ENCODE measurements at regions not wholly inside any gene's neighbourhood (a gene's known extent, or its start where the extent isn't known, plus 50 kb on each side); places are given as distances from the start of the nearest gene placed in this dataset.
A peak's percentile ranks its signal among the peaks of the same experiment; 100 is the strongest.

DNA sequence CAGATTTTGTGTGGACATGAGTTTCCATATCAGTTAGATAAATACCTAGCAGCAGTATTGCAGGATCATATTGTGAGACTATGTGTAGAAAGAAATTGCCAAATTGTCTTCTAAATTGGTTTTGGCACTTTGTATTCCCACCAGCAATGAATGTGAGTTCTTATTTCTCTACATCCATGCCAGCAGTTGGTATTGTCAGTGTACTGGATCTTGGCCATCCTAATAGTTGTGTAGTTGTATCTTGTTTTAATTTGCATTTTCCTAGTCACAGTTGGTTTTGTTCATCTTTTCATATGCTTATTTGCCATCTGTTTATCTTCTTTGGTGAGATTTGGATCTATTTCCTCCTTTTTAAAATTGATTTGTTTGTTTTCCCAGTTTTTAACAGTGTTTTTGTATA lies 154.7 kb upstream of the HCRTR2 start:
- no peak overlapping the region for H2AK5ac ChIP-seq (ENCODE audit: low read length, severe bottlenecking)
- H3K14ac ChIP-seq (ENCODE audit: low read length in 2 of 2) = no peak overlapping the region
- no peak overlapping the region for H4K8ac ChIP-seq (ENCODE audit: low read length)
- H2BK15ac ChIP-seq (ENCODE audit: low read depth, poor library complexity, severe bottlenecking) = no peak overlapping the region
- H3K9ac ChIP-seq (ENCODE audit: low read length) = no peak overlapping the region
- no peak overlapping the region for H2AFZ ChIP-seq (ENCODE audit: low read depth, low read length)
- no peak overlapping the region for H4K91ac ChIP-seq (ENCODE audit: low read length)
- DNase-seq = no peak
- H3K9me3 ChIP-seq (ENCODE audit: control insufficient read depth, low read length) = no peaks in the 10 kb centered on the region
- H2BK12ac ChIP-seq (ENCODE audit: low read length in 2 of 2) = no peak overlapping the region
- H3K79me1 ChIP-seq (replicated peaks; ENCODE audit: low read length, poor library complexity, severe bottlenecking) = no peaks in the 10 kb centered on the region
- no peak overlapping the region for H3K18ac ChIP-seq (ENCODE audit: low read depth in 1 of 2, low read length in 2 of 2)
- no peak overlapping the region for H3K4ac ChIP-seq (ENCODE audit: low read depth in 1 of 2, low read length in 2 of 2)
- no peak overlapping the region for H3K4me3 ChIP-seq (ENCODE audit: insufficient read depth in 1 of 2, low read depth in 1 of 2, low read length in 2 of 2)
- H3K27me3 ChIP-seq (ENCODE audit: control insufficient read depth in 1 of 2, insufficient read depth in 1 of 2, low read length in 2 of 2) = no peaks in the 10 kb centered on the region
- H2BK5ac ChIP-seq (ENCODE audit: low read depth, low read length, poor library complexity, severe bottlenecking) = no peak overlapping the region
- H3K4me1 ChIP-seq (ENCODE audit: control insufficient read depth, insufficient read depth, low read depth, low read length) = no peaks in the 10 kb centered on the region
- H3K4me2 ChIP-seq (ENCODE audit: low read length, poor library complexity, severe bottlenecking) = no peak overlapping the region
- no peak overlapping the region for H3K23ac ChIP-seq (ENCODE audit: low read length in 2 of 2)
- no peak overlapping the region for H3K27ac ChIP-seq (ENCODE audit: low read length, poor library complexity, severe bottlenecking)
- H2BK120ac ChIP-seq (ENCODE audit: low read depth, low read length) = no peak overlapping the region
- no peaks in the 10 kb centered on the region for H3K36me3 ChIP-seq (ENCODE audit: control insufficient read depth in 1 of 2, insufficient read depth in 2 of 2, low read depth in 1 of 2, low read length in 2 of 2)

DNA sequence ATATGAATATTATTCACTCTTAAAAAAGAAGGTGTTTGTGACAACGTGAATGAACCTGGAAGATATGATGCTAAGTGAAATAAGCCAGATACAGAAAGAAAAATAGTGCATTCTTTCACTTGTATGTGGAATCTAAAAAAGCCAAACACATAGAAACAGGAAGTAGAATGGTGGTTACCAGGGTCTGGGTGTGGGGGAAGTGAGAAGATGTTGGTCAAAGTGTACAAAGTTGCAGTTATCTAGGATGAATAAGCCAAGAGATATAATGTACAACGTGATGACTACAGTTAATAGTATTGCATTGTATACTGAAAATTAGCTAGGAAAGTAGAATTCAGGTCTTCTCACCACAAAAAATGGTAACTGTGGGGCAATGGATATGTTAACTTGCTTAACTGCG lies 151.1 kb upstream of the HCRTR2 start:
- no peak overlapping the region for H3K4ac ChIP-seq (ENCODE audit: low read depth in 1 of 2, low read length in 2 of 2)
- 81% methylated on average over 1 of the region's 3 CpGs for whole genome bisulfite sequencing
- no peak overlapping the region for H4K8ac ChIP-seq (ENCODE audit: low read length)
- no peak overlapping the region for H3K4me3 ChIP-seq (ENCODE audit: insufficient read depth in 1 of 2, low read depth in 1 of 2, low read length in 2 of 2)
- DNase-seq = no peak
- no peak overlapping the region for H2BK5ac ChIP-seq (ENCODE audit: low read depth, low read length, poor library complexity, severe bottlenecking)
- no peak overlapping the region for H4K91ac ChIP-seq (ENCODE audit: low read length)
- no peak overlapping the region for H2AK5ac ChIP-seq (ENCODE audit: low read length, severe bottlenecking)
- no peak overlapping the region for H3K27ac ChIP-seq (ENCODE audit: low read length, poor library complexity, severe bottlenecking)
- H3K9me3 ChIP-seq (ENCODE audit: control insufficient read depth, low read length) = no peaks in the 10 kb centered on the region
- H3K4me1 ChIP-seq (ENCODE audit: control insufficient read depth, insufficient read depth, low read depth, low read length) = no peaks in the 10 kb centered on the region
- no peak overlapping the region for H2BK12ac ChIP-seq (ENCODE audit: low read length in 2 of 2)
- H3K9ac ChIP-seq (ENCODE audit: low read length) = no peak overlapping the region
- H3K14ac ChIP-seq (ENCODE audit: low read length in 2 of 2) = no peak overlapping the region
- H3K18ac ChIP-seq (ENCODE audit: low read depth in 1 of 2, low read length in 2 of 2) = no peak overlapping the region
- H3K79me1 ChIP-seq (replicated peaks; ENCODE audit: low read length, poor library complexity, severe bottlenecking) = no peaks in the 10 kb centered on the region
- no peaks in the 10 kb centered on the region for H3K36me3 ChIP-seq (ENCODE audit: control insufficient read depth in 1 of 2, insufficient read depth in 2 of 2, low read depth in 1 of 2, low read length in 2 of 2)
- no peaks in the 10 kb centered on the region for H3K27me3 ChIP-seq (ENCODE audit: control insufficient read depth in 1 of 2, insufficient read depth in 1 of 2, low read length in 2 of 2)
- H2BK120ac ChIP-seq (ENCODE audit: low read depth, low read length) = no peak overlapping the region
- H3K23ac ChIP-seq (ENCODE audit: low read length in 2 of 2) = no peak overlapping the region
- H2AFZ ChIP-seq (ENCODE audit: low read depth, low read length) = no peak overlapping the region
- H2BK15ac ChIP-seq (ENCODE audit: low read depth, poor library complexity, severe bottlenecking) = no peak overlapping the region
- no peak overlapping the region for H3K4me2 ChIP-seq (ENCODE audit: low read length, poor library complexity, severe bottlenecking)

DNA sequence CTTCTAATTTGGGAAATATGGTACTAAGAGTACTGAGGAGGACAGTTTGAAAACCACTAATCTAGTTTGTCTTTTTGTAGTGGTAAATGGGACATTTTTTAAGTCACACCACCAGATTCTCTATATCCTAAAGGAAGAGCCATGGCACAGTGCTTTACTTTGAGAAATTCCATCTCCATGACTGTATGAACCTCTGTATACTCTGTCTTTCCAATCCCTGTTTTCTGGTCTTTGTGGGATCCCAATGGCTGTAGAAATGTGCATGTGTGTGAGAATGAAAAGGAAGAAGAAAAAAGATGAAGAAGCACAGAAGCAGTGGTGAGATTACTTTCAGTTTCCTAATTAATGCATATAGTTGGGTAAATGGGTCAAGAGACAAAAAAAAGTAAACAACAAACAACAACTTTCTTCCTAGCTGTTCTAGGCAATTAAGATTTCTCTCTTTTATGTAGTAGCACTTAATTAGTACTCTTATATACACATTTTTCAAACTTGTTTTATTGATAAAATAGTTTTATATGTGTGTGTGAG lies 141.2 kb upstream of the HCRTR2 start:
- Histone ChIP-seq H3K4me2 (ENCODE audit: low read length, poor library complexity, severe bottlenecking) (no peak overlapping the region), H2AK5ac (ENCODE audit: low read length, severe bottlenecking) (no peak overlapping the region), H4K8ac (ENCODE audit: low read length) (no peak overlapping the region), H2BK15ac (ENCODE audit: low read depth, poor library complexity, severe bottlenecking) (no peak overlapping the region), H2BK120ac (ENCODE audit: low read depth, low read length) (no peak overlapping the region), H2BK5ac (ENCODE audit: low read depth, low read length, poor library complexity, severe bottlenecking) (no peak overlapping the region), H3K9ac (ENCODE audit: low read length) (no peak overlapping the region), H3K79me1 (replicated peaks; ENCODE audit: low read length, poor library complexity, severe bottlenecking) (no peaks in the 10 kb centered on the region), H2BK12ac (ENCODE audit: low read length in 2 of 2) (no peak overlapping the region), H2AFZ (ENCODE audit: low read depth, low read length) (no peak overlapping the region), H3K4me1 (ENCODE audit: control insufficient read depth, insufficient read depth, low read depth, low read length) (no peaks in the 10 kb centered on the region), H3K9me3 (ENCODE audit: control insufficient read depth, low read length) (no peaks in the 10 kb centered on the region), H4K91ac (ENCODE audit: low read length) (no peak overlapping the region), H3K4me3 (ENCODE audit: insufficient read depth in 1 of 2, low read depth in 1 of 2, low read length in 2 of 2) (no peak overlapping the region), H3K14ac (ENCODE audit: low read length in 2 of 2) (no peak overlapping the region), H3K27me3 (ENCODE audit: control insufficient read depth in 1 of 2, insufficient read depth in 1 of 2, low read length in 2 of 2) (no peaks in the 10 kb centered on the region), H3K4ac (ENCODE audit: low read depth in 1 of 2, low read length in 2 of 2) (no peak overlapping the region), H3K36me3 (ENCODE audit: control insufficient read depth in 1 of 2, insufficient read depth in 2 of 2, low read depth in 1 of 2, low read length in 2 of 2) (no peaks in the 10 kb centered on the region), H3K23ac (ENCODE audit: low read length in 2 of 2) (no peak overlapping the region), H3K18ac (ENCODE audit: low read depth in 1 of 2, low read length in 2 of 2) (no peak overlapping the region), H3K27ac (ENCODE audit: low read length, poor library complexity, severe bottlenecking) (no peak overlapping the region)
- peak; percentile 65 for DNase-seq

DNA sequence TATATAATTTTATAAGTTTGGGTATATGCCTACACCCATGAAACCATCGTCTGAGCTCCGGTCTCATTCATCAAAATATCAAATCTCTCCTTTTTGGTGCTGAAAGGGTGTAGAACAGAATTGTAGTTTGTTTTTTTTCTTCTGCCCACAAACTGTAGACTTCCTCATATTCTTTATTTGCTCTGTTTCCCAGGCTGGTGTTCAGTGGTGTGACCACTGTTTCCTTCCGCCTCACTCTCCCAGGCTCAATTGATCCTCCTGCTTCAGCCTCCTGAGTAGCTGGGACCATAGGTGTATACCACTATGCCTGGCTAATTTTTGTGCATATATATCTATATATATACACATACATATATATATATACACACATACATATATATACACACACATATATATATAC lies 139.6 kb upstream of the HCRTR2 start:
- no peak overlapping the region for H2AK5ac ChIP-seq (ENCODE audit: low read length, severe bottlenecking)
- H3K27ac ChIP-seq (ENCODE audit: low read length, poor library complexity, severe bottlenecking) = no peak overlapping the region
- H4K91ac ChIP-seq (ENCODE audit: low read length) = no peak overlapping the region
- no peak for DNase-seq
- H3K27me3 ChIP-seq (ENCODE audit: control insufficient read depth in 1 of 2, insufficient read depth in 1 of 2, low read length in 2 of 2) = no peaks in the 10 kb centered on the region
- H3K4me2 ChIP-seq (ENCODE audit: low read length, poor library complexity, severe bottlenecking) = no peak overlapping the region
- H3K36me3 ChIP-seq (ENCODE audit: control insufficient read depth in 1 of 2, insufficient read depth in 2 of 2, low read depth in 1 of 2, low read length in 2 of 2) = no peaks in the 10 kb centered on the region
- H2AFZ ChIP-seq (ENCODE audit: low read depth, low read length) = no peak overlapping the region
- H2BK5ac ChIP-seq (ENCODE audit: low read depth, low read length, poor library complexity, severe bottlenecking) = no peak overlapping the region
- WGBS = 100% methylated on average over 1 of the region's 3 CpGs
- no peak overlapping the region for H3K14ac ChIP-seq (ENCODE audit: low read length in 2 of 2)
- H3K4me1 ChIP-seq (ENCODE audit: control insufficient read depth, insufficient read depth, low read depth, low read length) = no peaks in the 10 kb centered on the region
- no peak overlapping the region for H4K8ac ChIP-seq (ENCODE audit: low read length)
- H3K4ac ChIP-seq (ENCODE audit: low read depth in 1 of 2, low read length in 2 of 2) = no peak overlapping the region
- H3K79me1 ChIP-seq (replicated peaks; ENCODE audit: low read length, poor library complexity, severe bottlenecking) = no peaks in the 10 kb centered on the region
- no peak overlapping the region for H3K23ac ChIP-seq (ENCODE audit: low read length in 2 of 2)
- H2BK15ac ChIP-seq (ENCODE audit: low read depth, poor library complexity, severe bottlenecking) = no peak overlapping the region
- no peak overlapping the region for H2BK120ac ChIP-seq (ENCODE audit: low read depth, low read length)
- no peak overlapping the region for H3K9ac ChIP-seq (ENCODE audit: low read length)
- no peak overlapping the region for H3K18ac ChIP-seq (ENCODE audit: low read depth in 1 of 2, low read length in 2 of 2)
- H3K4me3 ChIP-seq (ENCODE audit: insufficient read depth in 1 of 2, low read depth in 1 of 2, low read length in 2 of 2) = no peak overlapping the region
- H2BK12ac ChIP-seq (ENCODE audit: low read length in 2 of 2) = no peak overlapping the region
- H3K9me3 ChIP-seq (ENCODE audit: control insufficient read depth, low read length) = no peaks in the 10 kb centered on the region

All from mesenchymal stem cell (in vitro differentiated cells and primary cell).